NOMO-1 treated with dmso at 0.1 percent for 144 hours (cell line): ENCODE measurements at regions not wholly inside any gene's neighbourhood (a gene's known extent, or its start where the extent isn't known, plus 50 kb on each side); places are given as distances from the start of the nearest gene placed in this dataset.
"Not testable (repeated sequence)": the region's sequence is repeated elsewhere in the genome, so short reads cannot be mapped to it uniquely, and the experiment has no call there.

ENCODE experiments used
- DNase-seq: peaks from one replicate; lab custom pipeline; 2025; ENCODE audit not compliant: unreplicated experiment; lab: John Stamatoyannopoulos, UW

DNA sequence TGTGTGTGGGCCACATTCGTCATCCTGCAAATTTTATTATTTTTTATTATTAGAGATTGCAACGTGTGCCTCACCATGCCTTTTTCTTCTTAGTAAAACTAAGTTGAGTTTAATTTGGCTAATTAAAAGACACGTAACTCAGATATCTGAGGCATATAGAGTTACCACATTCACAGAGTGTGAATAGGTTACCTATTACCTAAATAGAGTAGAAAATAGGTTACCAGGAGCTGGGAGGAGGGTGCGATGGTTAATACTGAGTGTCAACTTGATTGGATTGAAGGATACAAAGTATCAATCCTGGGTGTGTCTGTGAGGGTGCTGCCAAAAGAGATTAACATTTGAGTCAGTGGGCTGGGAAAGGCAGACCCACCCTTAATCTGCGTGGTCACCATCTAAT lies 116.3 kb upstream of the CARD11 start:
- DNase-seq = not testable (repeated sequence)

DNA sequence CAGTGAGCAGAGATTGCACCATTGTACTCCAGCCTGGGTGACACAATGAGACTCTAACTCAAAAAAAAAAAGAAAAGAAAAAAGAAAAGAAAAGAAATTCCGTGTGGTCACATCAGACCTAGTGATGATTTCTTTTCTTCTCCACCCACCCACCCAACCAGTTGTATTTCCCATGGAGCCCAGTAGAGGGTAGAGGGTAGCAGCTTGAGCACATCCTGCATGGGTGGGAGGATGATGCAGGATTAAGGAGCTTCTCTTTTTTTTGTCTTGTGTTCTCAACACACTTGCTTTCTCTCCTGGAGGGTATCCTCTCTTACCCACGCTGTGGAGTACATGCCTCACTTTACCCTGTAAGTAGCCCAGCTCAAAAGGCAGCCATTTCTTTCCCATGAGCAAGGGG lies 118.6 kb upstream of the CARD11 start:
- peak; percentile 66 for DNase-seq

DNA sequence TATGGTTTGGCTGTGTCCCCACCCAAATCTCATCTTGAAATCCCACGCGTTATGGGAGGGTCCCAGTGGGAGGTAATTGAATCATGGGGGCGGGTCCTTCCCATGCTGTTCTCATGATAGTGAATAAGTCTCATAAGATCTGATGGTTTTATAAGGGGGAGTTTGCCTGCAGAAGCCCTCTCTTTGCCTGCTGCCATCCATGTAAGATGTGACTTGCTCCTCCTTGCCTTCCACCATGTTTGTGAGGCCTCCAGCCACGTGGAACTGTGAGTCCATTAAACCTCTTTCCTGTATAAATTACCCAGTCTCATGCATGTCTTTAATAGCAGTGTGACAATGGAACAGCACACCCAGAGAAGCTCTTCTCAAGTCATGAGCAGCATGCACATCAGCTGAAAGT lies 119.1 kb upstream of the CARD11 start:
- DNase-seq = not testable (repeated sequence)

DNA sequence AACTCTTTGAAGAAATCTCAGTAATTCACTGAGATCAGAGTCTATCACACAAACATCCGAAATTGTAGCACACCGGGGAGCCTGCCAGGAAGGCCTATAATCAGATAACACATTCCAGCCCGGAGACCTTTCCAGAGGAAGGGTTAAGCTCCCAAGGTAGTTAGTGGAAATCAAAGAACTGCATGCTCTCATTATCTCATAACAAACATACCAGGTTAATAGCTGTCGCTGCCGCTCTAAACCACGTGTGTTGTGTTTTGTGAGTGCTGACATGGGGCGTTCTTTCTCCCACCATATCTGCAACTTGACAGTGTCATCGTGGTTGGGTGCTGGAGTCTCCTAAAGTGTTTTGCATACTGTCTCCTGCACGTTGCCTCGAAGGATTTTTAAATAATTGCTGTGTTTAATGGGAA lies 120.7 kb upstream of the CARD11 start:
- DNase-seq = no peak

DNA sequence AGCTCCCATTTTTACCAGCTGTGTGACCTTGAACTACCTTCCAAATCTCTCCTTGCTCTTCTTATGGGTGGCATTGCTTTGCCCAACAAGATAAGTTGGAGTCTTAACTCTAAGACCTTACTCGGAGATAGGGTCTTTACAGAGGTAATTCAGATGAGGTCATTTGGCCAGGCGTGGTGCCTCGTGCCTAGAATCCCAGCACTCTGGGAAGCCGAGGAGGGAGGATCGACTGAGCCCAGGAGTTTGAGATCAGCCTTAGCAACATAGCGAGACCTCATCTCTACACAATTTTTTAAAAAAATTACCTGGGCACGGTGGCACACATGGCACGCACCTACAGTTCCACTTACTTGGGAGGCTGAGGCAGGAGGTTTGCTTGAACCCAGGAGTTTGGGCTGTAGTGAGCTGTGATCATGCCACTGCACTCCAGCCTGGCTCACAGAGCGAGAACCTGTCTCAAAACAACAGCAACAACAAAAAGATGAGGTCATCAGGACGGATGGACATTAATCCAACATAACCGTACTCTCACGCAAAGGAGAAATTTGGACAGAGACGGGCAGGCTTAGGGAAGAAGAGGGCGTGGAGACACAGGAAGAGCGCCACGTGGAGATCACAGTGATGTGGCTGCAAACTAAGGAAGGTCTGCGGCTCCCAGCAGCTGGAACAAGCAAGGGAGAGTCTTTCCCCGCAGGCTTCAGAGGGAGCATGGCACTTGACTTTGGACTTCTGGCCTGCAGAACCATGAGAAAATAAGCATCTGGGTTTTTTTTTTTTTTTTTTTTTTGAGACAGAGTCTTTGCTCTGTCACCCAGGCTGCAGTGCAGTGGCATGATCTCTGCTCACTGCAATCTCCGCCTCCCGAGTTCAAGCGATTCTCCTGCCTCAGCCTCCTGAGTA lies 122.3 kb upstream of the CARD11 start:
- no peak for DNase-seq

DNA sequence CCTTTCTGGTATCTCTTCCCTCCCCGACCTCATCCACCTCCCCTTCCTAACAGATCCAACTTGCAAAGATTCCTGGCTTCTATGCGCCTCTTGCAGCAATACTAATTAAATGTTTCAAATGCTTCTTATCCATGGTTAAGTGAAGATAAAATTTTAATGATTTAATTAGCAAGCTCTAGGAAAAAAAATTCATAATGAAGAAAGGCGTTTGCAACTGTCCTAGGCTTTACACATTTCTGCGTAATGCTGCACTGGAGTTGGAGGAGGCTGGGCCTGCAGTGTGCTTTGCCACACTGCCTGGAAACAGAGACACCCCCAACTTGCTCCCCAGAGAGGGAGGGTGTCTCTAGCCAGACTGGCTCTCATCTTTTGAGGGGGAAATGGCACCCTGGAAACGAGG lies 123.9 kb upstream of the CARD11 start:
- no peak for DNase-seq

DNA sequence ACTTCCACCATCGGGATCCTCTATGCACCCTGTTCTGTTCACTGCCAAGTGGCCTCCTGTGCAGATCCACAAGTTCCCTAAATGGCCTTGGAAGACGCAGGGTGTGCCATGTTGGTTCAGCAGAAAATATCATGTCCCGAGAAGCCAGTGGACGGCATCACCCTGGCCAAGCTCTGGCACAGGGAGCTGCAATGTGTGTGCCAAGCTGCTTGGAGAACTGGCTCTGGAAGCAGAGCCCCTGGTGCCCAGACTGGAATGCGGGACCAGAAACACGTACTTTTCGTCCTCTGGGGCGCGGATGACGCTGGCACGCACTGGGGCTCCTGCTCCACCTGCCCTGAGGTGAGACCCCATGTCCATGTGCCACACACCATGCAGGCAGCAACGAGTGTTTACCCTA lies 124.7 kb upstream of the CARD11 start:
- DNase-seq = no peak

DNA sequence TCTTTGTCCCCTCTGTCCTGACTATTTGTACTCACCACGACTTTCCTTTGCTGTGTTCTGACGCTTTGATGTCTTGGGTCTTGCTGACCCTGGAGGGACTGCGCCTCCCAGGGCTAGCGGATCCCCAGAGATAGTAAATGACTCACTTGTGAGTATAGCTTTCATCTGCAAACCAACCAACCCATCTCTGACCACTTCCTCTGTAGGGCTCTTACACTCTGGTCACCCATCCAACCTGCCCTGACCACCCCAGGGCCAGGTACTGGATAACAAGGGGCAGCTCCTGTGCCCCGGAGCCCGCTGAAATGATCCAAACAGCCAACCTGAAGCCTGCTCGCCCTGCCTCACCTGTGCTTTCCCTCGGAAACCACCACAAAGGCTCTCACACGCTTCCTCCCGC lies 125.2 kb upstream of the CARD11 start:
- no peak for DNase-seq

DNA sequence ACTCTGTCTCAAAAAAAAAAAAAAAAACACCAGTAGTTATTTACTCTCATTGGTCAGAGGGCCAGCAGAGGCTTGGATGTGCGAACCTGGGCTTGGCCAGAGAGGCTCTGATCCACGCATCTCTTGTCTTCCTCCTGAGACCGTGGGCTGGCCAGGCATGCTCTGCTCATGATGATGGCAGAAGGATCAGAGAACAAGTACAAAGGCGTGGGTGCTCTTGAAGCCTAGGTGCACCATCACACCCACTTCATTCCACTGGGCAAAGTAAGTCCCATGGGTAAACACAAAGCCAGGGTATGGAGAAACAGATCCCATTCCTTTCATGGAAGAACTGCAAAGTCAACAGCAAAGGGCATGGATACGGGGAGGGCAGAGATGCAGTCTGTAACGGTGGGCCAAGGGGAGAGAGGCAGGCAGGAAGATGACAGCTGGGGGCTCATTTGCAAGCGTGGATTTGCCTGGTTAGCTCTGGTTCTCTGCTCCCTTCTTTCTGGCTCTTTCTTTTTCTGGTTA lies 128.2 kb upstream of the SDK1 start:
- DNase-seq = no peak

DNA sequence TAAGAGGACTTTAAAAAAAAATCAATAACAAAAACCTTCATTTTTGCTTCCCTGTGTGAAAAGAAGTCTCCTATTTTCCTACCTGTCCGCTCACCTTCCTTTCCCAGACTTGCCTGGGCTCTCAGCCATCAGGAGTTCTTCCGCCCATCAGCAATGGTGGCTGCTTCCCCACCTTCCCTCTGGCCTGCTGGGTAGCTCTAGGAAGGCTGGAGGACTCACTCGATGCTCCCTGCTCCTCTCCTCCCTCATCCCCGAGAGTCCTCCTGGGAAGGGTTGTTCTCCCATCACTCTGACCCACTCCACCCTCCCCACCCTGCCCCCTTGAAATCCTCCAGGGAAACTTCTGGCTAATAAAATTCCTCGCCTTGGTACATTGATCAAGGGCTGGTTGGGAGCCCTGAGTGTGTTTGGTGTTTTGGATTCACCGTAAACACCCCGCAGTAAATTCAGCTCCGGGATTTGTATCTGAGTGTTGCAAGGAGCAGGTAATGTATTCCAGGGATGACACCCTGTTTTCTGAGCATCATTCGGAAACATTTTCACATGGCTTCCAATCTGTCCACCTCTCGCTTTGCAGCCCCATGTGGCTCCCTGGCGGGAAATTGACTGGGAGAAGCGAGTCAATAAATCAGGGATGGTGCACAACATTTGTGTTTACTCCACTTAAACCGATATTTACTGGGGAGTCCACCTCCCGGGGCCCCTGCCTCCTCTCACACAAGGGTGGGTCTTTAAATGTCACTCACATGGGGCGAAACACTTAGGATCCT lies 126.4 kb upstream of the SDK1 start:
- DNase-seq = no peak

DNA sequence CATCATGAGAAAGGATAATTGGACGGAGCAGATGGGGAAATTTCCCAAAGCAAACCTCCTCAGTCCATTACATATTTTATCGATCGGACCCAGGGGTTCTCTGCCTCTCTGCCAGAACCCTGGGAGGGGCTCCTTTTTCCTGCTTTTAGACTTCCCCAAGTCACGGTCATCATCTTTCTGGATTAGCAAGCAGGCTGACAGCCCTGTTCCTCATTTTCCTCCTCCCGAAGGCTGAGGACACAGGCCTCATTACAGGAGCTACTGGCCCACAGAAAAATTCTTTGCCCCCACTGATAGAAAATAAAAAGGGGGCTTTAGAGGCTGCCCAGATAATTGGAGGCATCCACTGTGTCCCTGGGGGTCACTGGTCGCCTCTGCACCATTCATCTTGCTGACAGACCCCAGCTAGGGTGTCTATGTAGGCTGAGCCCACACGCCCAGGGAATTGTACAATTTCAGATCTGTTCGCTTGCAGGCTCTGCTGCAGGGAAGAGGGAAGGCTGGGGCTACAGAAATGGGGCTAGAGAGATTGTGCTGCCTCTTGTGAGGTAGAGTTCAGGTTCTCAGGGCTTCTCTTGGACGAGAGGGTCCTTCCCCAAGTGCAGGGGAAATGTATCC lies 125.7 kb upstream of the SDK1 start:
- DNase-seq = no peak

DNA sequence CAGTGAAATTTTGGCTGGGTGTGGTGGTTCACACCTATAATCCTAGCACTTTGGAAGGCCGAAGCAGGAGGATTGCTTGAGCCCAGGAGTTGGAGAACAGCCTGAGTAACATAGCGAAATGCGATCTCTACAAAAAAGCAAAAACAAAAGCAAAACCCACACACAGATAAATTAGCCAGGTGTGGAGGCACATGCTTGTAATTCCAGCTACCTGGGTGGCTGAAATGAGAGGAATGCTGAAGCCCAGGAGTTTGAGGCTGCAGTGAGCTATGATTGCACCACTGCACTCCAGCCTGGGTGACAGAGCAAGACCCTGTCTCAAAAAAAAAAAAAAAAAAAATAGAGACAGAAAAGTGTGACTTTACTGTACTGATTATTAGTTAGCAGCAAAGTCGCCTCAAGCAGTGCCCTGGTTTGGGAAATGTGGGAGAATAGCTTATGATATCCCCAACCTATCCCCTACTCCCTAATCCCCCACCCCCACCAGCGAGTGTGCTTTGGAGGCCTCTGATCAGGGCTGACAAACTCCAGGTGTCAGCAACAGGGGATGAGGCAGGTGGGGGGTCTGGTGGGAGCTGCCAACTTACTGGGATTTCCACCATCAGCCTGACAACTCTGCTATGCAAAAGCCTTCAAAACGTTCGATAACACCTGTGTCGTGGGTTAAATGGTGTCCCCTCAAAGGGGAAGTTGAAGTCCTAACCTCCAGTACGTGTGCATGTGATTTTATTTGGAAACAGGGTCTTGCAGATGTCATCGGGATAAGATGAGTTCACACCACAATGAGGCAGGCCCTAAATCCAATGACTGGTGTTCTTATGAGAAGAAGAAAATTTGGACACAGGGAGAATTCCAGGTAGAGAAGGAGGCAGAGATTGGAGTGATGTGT lies 124.7 kb upstream of the SDK1 start:
- DNase-seq = no peak

DNA sequence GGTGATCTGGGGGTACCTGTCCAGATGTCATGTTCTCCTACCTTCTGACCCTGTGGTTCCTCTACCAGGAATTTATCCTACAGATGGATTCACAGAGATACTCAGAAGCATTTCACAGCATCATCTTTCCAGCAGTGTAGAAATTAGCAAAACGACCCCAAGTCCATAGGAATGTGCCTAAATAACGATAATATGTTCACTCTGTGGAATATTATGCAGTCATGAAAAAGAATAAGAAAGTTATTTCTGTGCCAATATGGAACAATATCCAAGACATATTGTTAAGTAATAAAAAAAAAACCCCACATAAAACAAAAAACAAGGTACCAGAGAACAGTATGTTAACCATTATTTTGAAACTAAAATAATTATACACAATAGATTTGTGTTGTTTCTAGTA lies 123.8 kb upstream of the SDK1 start:
- DNase-seq = no peak

DNA sequence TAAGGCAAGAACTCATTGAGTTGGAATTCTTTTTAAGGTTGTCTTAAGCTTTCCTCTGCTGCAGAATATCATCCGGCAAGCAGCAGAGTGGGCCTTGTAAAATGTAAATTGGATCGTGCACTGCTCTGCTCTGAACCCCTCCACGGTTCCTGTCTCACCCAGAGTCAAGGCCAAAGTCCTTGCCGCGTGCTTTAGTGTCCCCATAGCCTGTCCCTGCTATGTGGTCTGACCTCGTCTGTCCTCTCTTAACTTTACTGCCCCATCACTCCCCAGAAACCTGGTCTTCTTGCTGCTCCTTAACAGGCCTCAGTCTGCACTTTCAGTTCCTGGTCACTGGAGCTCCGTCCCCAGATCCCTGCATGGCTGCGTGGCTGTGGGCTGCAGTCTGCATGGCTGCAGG lies 121.6 kb upstream of the SDK1 start:
- DNase-seq = no peak

DNA sequence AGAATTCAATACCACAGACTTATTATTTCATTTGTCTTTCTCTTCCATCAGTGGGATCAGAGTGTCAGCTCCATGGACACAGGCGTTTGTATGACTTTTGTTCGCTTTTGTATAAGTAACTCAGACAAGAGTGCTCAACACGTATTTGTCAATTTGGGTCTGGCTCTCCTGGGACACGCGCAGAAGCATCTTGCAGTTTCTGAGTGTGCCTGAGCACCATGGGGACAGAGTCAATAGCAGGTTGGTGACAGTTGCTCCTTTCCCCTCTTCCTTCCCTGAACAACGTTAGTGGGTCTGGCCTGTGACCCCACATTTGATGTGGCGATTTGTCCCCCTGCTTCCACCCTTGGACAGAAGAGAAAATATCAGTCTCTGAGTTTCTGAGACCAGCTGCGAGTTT lies 120.4 kb upstream of the SDK1 start:
- no peak for DNase-seq

DNA sequence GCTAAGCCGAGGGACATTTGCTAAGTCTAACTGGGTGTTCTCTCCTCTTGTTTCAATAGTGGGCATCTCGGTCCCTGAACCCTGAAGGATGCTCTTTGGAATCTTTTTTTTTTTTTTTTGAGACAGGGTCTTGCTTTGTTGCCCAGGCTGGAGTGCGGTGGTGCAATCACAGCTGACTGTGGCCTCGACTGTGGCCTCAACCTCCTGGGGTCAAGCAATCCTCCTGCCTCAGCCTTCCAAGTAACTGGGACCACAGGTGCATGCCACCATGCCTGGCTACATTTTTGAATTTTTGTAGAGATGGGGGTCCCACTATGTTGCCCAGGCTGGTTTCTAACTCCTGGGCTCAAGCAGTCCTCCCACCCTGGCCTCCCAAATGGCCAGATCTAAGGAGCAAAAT lies 119.0 kb upstream of the SDK1 start:
- DNase-seq = not testable (repeated sequence)

DNA sequence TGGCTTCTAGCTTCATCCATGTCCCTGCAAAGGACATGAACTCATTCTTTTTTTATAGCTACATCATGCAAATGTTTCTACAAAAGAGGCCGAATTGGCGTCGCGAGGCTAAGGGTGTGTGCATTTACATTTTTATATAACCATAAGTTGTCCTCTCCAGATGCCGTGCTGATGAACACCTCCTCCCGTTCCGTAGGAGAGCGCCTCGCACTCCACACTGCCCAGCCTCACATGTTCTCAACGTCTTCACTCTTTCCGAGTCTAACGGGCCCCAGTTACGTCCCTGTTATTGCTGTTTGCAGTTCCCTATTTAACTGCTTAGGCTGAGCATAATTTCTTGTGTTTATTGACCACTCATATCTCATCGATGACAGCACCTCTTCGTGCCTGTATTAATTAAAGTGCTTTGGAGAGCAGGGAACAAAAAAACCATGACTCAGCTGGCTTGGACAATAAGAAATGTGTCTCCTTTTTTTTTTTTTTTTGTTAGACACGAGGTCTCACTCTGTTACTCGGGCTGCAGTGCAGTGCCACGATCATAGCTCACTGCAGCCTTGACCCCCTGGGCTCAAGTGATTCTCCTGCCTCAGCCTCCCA lies 113.5 kb upstream of the SDK1 start:
- no peak for DNase-seq

DNA sequence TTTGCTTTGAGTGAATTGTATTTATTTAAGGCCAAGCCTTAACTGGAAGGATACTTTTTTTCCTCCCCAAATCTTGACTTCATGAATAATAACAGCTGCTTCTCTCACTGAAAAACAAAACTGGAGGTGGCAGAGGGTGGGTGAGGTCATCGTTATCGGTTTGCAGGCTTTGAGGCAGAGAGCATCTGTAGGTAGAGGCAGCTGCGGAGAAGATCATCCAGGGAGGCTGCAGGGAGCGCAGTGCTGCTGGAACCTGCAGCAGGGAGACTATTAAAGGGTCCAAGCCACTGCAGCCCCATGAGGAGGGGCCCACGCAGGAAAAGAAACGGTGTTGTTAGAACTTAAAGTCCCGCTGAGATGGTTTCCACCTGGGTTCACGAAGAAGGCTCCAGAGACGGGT lies 112.1 kb upstream of the SDK1 start:
- no peak for DNase-seq

DNA sequence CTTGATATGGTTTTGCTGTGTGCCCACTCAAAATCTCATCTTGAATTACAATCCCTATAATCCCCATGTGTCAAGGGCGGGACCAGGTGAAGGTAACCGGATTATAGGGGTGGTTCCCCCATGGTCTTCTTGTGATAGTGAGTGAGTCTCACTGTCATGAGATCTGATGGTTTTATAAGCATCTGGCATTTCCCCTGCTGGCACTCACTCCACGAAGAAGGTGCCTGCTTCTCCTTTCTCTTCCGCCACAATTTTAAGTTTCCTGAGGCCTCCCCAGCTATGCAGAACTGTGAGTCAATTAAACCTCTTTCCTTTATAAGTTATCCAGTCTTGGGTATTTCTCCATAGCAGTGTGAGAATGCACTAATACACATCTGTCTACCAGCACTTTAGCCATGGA lies 109.5 kb upstream of the SDK1 start:
- no peak for DNase-seq

DNA sequence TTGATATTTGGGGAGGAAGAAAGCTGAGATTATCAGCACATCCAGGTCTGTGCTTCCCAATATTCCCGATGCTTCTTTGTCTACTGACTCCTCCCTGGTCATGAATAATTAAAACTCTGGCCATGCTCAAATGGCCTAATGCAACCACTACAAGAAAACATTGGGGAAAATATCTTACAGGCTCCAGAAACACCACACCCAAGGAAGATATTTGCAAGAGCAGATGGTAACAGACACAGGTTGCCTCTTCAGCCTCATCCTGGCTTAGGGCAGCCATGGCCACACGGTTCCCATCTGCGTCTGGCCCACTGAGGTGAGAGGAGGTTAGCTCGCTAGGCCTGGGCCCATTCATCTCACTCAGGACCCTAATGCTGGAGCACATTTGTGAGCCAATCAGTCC lies 108.4 kb upstream of the SDK1 start:
- no peak for DNase-seq
